ENCODE measurements at regions not wholly inside any gene's neighbourhood (a gene's known extent, or its start where the extent isn't known, plus 50 kb on each side); places are given as distances from the start of the nearest gene placed in this dataset.

GRCh38 chr14:34135492-34135891 lies 184.6 kb upstream of the EGLN3 start:
- Histone ChIP-seq H3K4me3 (ENCODE audit: low read depth in 1 of 5, low read length in 5 of 5) (no peak overlapping the region), H3K9me3 (ENCODE audit: control insufficient read depth in 5 of 5, low read length in 5 of 5) (no peaks in the 10 kb centered on the region), H3K36me3 (ENCODE audit: control insufficient read depth in 5 of 5, insufficient read depth in 5 of 5, low read length in 5 of 5) (no peaks in the 10 kb centered on the region), H3K27me3 (ENCODE audit: control insufficient read depth in 5 of 5, insufficient read depth in 4 of 5, low read length in 5 of 5) (no peaks in the 10 kb centered on the region), H3K9ac (ENCODE audit: low read length in 5 of 5) (no peak overlapping the region), H3K27ac (ENCODE audit: low read depth, low read length) (no peak overlapping the region), H3K4me1 (ENCODE audit: control insufficient read depth in 5 of 5, insufficient read depth in 5 of 5, low read length in 5 of 5) (peaks cover 4 to 28% (median 19%) of the 10 kb centered on the region in 5 donors)

- Histone ChIP-seq H3K27me3 (ENCODE audit: control insufficient read depth in 5 of 5, insufficient read depth in 4 of 5, low read length in 5 of 5) (no peaks in the 10 kb centered on the region), H3K4me1 (ENCODE audit: control insufficient read depth in 5 of 5, insufficient read depth in 5 of 5, low read length in 5 of 5) (peaks cover 2 to 27% (median 12%) of the 10 kb centered on the region in 5 donors)
Measured at GRCh38 chr14:34134484-34134883, 183.6 kb upstream of the EGLN3 start.

GRCh38 chr14:34129927-34130552 lies 179.2 kb upstream of the EGLN3 start:
- Histone ChIP-seq H3K9me3 (ENCODE audit: control insufficient read depth in 5 of 5, low read length in 5 of 5) (no peaks in the 10 kb centered on the region), H3K27ac (ENCODE audit: low read depth, low read length) (no peak overlapping the region), H3K4me1 (ENCODE audit: control insufficient read depth in 5 of 5, insufficient read depth in 5 of 5, low read length in 5 of 5) (peaks cover 0 to 18% (median 9%) of the 10 kb centered on the region in 5 donors), H3K27me3 (ENCODE audit: control insufficient read depth in 5 of 5, insufficient read depth in 4 of 5, low read length in 5 of 5) (no peaks in the 10 kb centered on the region), H3K4me3 (ENCODE audit: low read depth in 1 of 5, low read length in 5 of 5) (no peak overlapping the region), H3K36me3 (ENCODE audit: control insufficient read depth in 5 of 5, insufficient read depth in 5 of 5, low read length in 5 of 5) (no peaks in the 10 kb centered on the region), H3K9ac (ENCODE audit: low read length in 5 of 5) (no peak overlapping the region)

More at GRCh38 chr14:34134484-34134883, 183.6 kb upstream of the EGLN3 start:
- no peaks in the 10 kb centered on the region for H3K9me3 ChIP-seq (ENCODE audit: control insufficient read depth in 5 of 5, low read length in 5 of 5)
- H3K4me3 ChIP-seq (ENCODE audit: low read depth in 1 of 5, low read length in 5 of 5), result no peak overlapping the region
- no peaks in the 10 kb centered on the region for H3K36me3 ChIP-seq (ENCODE audit: control insufficient read depth in 5 of 5, insufficient read depth in 5 of 5, low read length in 5 of 5)
- no peak overlapping the region for H3K27ac ChIP-seq (ENCODE audit: low read depth, low read length)
- H3K9ac ChIP-seq (ENCODE audit: low read length in 5 of 5), result no peak overlapping the region

DNA sequence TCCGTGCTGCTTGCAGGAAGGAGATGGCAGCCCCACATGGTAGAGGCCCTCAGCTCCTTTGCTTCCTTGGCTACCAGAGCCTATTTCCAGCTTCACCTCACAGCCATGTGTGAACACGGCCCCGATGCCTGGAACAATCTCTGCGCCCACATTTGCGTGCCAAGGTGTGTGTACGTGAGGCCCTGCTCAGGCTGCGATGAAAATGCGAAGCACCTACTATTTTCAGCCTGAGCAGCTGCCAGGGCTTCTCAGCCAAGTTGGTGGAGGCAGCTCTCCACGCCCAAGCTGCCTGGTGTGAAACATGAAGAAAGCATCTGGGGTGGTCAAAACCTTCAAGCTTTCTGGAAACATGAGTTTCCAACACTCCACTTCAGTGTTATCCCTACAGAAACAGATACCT lies 177.8 kb upstream of the EGLN3 start:
- no peak overlapping the region for H3K9ac ChIP-seq (ENCODE audit: low read length in 5 of 5)
- no peaks in the 10 kb centered on the region for H3K27me3 ChIP-seq (ENCODE audit: control insufficient read depth in 5 of 5, insufficient read depth in 4 of 5, low read length in 5 of 5)
- no peak overlapping the region for H3K4me3 ChIP-seq (ENCODE audit: low read depth in 1 of 5, low read length in 5 of 5)
- no peaks in the 10 kb centered on the region for H3K36me3 ChIP-seq (ENCODE audit: control insufficient read depth in 5 of 5, insufficient read depth in 5 of 5, low read length in 5 of 5)
- no peak overlapping the region for H3K27ac ChIP-seq (ENCODE audit: low read depth, low read length)
- H3K9me3 ChIP-seq (ENCODE audit: control insufficient read depth in 5 of 5, low read length in 5 of 5), result no peaks in the 10 kb centered on the region
- peaks cover 0 to 18% (median 9%) of the 10 kb centered on the region in 5 donors for H3K4me1 ChIP-seq (ENCODE audit: control insufficient read depth in 5 of 5, insufficient read depth in 5 of 5, low read length in 5 of 5)

- no peak overlapping the region for H3K27ac ChIP-seq (ENCODE audit: low read depth, low read length)
- H3K9me3 ChIP-seq (ENCODE audit: control insufficient read depth in 5 of 5, low read length in 5 of 5), result no peaks in the 10 kb centered on the region
- no peaks in the 10 kb centered on the region for H3K36me3 ChIP-seq (ENCODE audit: control insufficient read depth in 5 of 5, insufficient read depth in 5 of 5, low read length in 5 of 5)
- no peak overlapping the region for H3K9ac ChIP-seq (ENCODE audit: low read length in 5 of 5)
- no peak overlapping the region for H3K4me3 ChIP-seq (ENCODE audit: low read depth in 1 of 5, low read length in 5 of 5)
- peaks cover 0 to 16% (median 9%) of the 10 kb centered on the region in 5 donors for H3K4me1 ChIP-seq (ENCODE audit: control insufficient read depth in 5 of 5, insufficient read depth in 5 of 5, low read length in 5 of 5)
- H3K27me3 ChIP-seq (ENCODE audit: control insufficient read depth in 5 of 5, insufficient read depth in 4 of 5, low read length in 5 of 5), result peaks cover 0 to 5% (median 0%) of the 10 kb centered on the region in 5 donors
Measured at GRCh38 chr14:34126586-34126985, 175.7 kb upstream of the EGLN3 start.

- Histone ChIP-seq H3K36me3 (ENCODE audit: control insufficient read depth in 5 of 5, insufficient read depth in 5 of 5, low read length in 5 of 5) (no peaks in the 10 kb centered on the region), H3K9ac (ENCODE audit: low read length in 5 of 5) (no peak overlapping the region), H3K27ac (ENCODE audit: low read depth, low read length) (no peak overlapping the region), H3K9me3 (ENCODE audit: control insufficient read depth in 5 of 5, low read length in 5 of 5) (no peaks in the 10 kb centered on the region), H3K4me3 (ENCODE audit: low read depth in 1 of 5, low read length in 5 of 5) (no peak overlapping the region), H3K4me1 (ENCODE audit: control insufficient read depth in 5 of 5, insufficient read depth in 5 of 5, low read length in 5 of 5) (no peaks in the 10 kb centered on the region), H3K27me3 (ENCODE audit: control insufficient read depth in 5 of 5, insufficient read depth in 4 of 5, low read length in 5 of 5) (peaks cover 0 to 5% (median 0%) of the 10 kb centered on the region in 5 donors)
Measured at GRCh38 chr14:34124585-34124984, 173.7 kb upstream of the EGLN3 start.

DNA sequence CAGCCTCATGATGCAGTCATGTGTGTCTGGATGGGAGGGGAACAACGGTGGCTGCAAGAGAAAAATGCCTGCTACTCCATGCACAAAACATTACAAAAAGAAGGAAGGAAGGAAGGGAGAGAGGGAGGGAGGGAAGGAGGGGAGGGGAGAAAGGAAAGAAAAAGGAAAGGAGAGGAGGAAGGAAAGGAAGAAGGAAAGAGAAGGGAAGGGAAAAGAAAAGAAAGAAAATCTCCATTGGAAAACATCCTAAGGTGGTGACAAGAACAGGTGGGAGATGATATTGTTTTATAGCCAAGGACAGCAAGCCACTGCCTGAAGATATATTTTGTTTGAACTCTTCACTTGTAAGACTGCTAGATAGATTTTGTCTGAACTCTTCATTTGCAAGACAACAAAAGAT lies 171.8 kb upstream of the EGLN3 start:
- Histone ChIP-seq H3K9ac (ENCODE audit: low read length in 5 of 5) (no peak overlapping the region), H3K9me3 (ENCODE audit: control insufficient read depth in 5 of 5, low read length in 5 of 5) (no peaks in the 10 kb centered on the region), H3K4me1 (ENCODE audit: control insufficient read depth in 5 of 5, insufficient read depth in 5 of 5, low read length in 5 of 5) (no peaks in the 10 kb centered on the region), H3K27ac (ENCODE audit: low read depth, low read length) (no peak overlapping the region), H3K27me3 (ENCODE audit: control insufficient read depth in 5 of 5, insufficient read depth in 4 of 5, low read length in 5 of 5) (peaks cover 0 to 5% (median 0%) of the 10 kb centered on the region in 5 donors), H3K36me3 (ENCODE audit: control insufficient read depth in 5 of 5, insufficient read depth in 5 of 5, low read length in 5 of 5) (no peaks in the 10 kb centered on the region), H3K4me3 (ENCODE audit: low read depth in 1 of 5, low read length in 5 of 5) (no peak overlapping the region)

DNA sequence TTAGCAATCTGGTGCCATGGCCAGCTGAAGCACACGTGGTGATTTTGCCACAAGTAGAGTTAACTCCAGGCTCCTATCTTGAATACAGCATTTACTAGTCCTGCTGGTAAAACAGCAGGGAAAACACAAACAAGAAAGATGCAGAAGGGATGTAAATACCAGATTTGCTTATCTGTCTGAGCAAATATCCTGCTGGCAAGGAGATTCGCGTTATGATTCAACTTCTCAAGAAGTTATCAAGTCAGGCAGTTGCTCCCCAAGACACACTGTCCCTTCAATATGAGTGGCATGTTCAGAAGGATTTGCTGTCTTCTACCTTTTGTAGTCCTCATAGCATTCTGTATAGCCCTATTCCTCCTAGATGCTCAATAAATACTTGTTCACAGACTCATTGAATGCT lies 171.2 kb upstream of the EGLN3 start:
- Histone ChIP-seq H3K36me3 (ENCODE audit: control insufficient read depth in 5 of 5, insufficient read depth in 5 of 5, low read length in 5 of 5) (no peaks in the 10 kb centered on the region), H3K27ac (ENCODE audit: low read depth, low read length) (no peak overlapping the region), H3K9ac (ENCODE audit: low read length in 5 of 5) (no peak overlapping the region), H3K4me1 (ENCODE audit: control insufficient read depth in 5 of 5, insufficient read depth in 5 of 5, low read length in 5 of 5) (no peaks in the 10 kb centered on the region), H3K9me3 (ENCODE audit: control insufficient read depth in 5 of 5, low read length in 5 of 5) (no peaks in the 10 kb centered on the region), H3K27me3 (ENCODE audit: control insufficient read depth in 5 of 5, insufficient read depth in 4 of 5, low read length in 5 of 5) (peaks cover 0 to 5% (median 0%) of the 10 kb centered on the region in 5 donors), H3K4me3 (ENCODE audit: low read depth in 1 of 5, low read length in 5 of 5) (no peak overlapping the region)

- Histone ChIP-seq H3K4me1 (ENCODE audit: control insufficient read depth in 5 of 5, insufficient read depth in 5 of 5, low read length in 5 of 5) (no peaks in the 10 kb centered on the region), H3K36me3 (ENCODE audit: control insufficient read depth in 5 of 5, insufficient read depth in 5 of 5, low read length in 5 of 5) (no peaks in the 10 kb centered on the region), H3K27ac (ENCODE audit: low read depth, low read length) (no peak overlapping the region), H3K9ac (ENCODE audit: low read length in 5 of 5) (no peak overlapping the region), H3K4me3 (ENCODE audit: low read depth in 1 of 5, low read length in 5 of 5) (no peak overlapping the region), H3K9me3 (ENCODE audit: control insufficient read depth in 5 of 5, low read length in 5 of 5) (peaks cover 0 to 4% (median 0%) of the 10 kb centered on the region in 5 donors), H3K27me3 (ENCODE audit: control insufficient read depth in 5 of 5, insufficient read depth in 4 of 5, low read length in 5 of 5) (peaks cover 0 to 5% (median 0%) of the 10 kb centered on the region in 5 donors)
Measured at GRCh38 chr14:34120185-34120977, 169.5 kb upstream of the EGLN3 start.

DNA sequence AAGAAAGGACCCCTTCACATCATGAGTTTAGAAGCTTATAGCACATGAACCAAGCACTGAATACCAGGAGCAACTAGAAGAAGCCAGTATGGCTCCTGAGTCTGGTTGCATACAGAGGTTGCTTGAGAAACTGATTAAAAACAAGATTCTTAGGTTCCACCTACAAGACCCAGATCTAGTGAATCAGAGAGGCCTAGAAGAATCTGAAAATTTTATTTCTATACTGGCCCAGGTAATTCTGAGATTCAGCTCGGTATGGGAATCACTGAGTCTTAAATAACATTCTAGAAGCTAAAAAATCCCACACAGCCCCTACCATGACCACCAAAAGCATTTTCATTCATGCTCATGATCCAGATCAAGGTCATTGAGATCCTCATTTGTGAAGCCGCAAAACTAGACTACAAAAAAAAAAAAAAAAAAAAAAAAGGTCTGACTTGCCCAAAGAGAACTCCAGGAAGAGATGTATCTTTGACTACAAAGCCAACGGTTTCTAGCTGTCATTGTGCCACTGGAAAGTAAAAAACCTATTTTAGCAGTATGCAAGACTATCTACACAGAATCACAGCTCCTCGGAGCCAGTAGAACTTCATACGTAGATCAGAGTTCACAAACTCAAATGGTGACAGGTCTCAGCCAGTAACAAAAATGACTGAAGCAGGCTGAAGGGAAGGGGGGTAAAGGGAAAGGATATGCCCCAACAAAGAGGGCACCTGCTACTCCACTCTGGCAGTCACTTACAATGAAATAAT lies 168.4 kb upstream of the EGLN3 start:
- H3K9me3 ChIP-seq (ENCODE audit: control insufficient read depth in 5 of 5, low read length in 5 of 5), result peaks cover 0 to 4% (median 0%) of the 10 kb centered on the region in 5 donors
- H3K9ac ChIP-seq (ENCODE audit: low read length in 5 of 5), result no peak overlapping the region

More for the DNA sequence above, 168.4 kb upstream of the EGLN3 start:
- no peaks in the 10 kb centered on the region for H3K36me3 ChIP-seq (ENCODE audit: control insufficient read depth in 5 of 5, insufficient read depth in 5 of 5, low read length in 5 of 5)
- peaks cover 0 to 5% (median 0%) of the 10 kb centered on the region in 5 donors for H3K27me3 ChIP-seq (ENCODE audit: control insufficient read depth in 5 of 5, insufficient read depth in 4 of 5, low read length in 5 of 5)
- H3K4me1 ChIP-seq (ENCODE audit: control insufficient read depth in 5 of 5, insufficient read depth in 5 of 5, low read length in 5 of 5), result no peaks in the 10 kb centered on the region
- H3K4me3 ChIP-seq (ENCODE audit: low read depth in 1 of 5, low read length in 5 of 5), result no peak overlapping the region
- no peak overlapping the region for H3K27ac ChIP-seq (ENCODE audit: low read depth, low read length)

All from subcutaneous abdominal adipose tissue (tissue), 5 donors.